Tibial nerve (tissue), 4 donors: ENCODE measurements at regions not wholly inside any gene's neighbourhood (a gene's known extent, or its start where the extent isn't known, plus 50 kb on each side); places are given as distances from the start of the nearest gene placed in this dataset.

ENCODE experiments used
- DNase-seq, 2 donors: peaks; one replicate each; pipeline ENCODE4 v3.0.0-alpha.2; 2019; ENCODE audit warnings: low spot score in 2 of 2
- H3K27ac ChIP-seq, 4 donors: fragments of 200-600 bp; sonication (generic) in 3 of 4; one replicate each; pipeline ENCODE4 v1.5.1; 2017 to 2019; ENCODE audit warnings: mild to moderate bottlenecking in 1 of 4
- H3K27me3 ChIP-seq, 2 donors: fragments of 200-600 bp; sonication (generic) in 1 of 2; one replicate each; pipeline versions ENCODE4 v1.5.1 to v1.6.0; 2017 to 2019
- H3K36me3 ChIP-seq, 3 donors: fragments of 200-600 bp; sonication (generic); one replicate each; pipeline ENCODE4 v1.5.1; 2018 to 2019
- H3K4me1 ChIP-seq, 4 donors: fragments of 200-600 bp; sonication (generic) in 3 of 4; one replicate each; pipeline ENCODE4 v1.5.1; 2017 to 2019
- H3K4me3 ChIP-seq, 4 donors: fragments of 200-600 bp; sonication (generic) in 3 of 4; one replicate each; pipeline ENCODE4 v1.5.1; 2017 to 2019; ENCODE audit warnings: mild to moderate bottlenecking in 1 of 4, moderate library complexity in 1 of 4
- H3K9me3 ChIP-seq, 4 donors: fragments of 200-600 bp; sonication (generic) in 3 of 4; one replicate each; pipeline ENCODE4 v1.5.1; 2017 to 2019
- EP300 ChIP-seq, 2 donors: sonication (generic); formaldehyde crosslinking; IDR thresholded peaks; one replicate each; pipeline ENCODE4 v1.6.1; 2017; ENCODE audit warnings: antibody characterized with exemption in 2 of 2, mild to moderate bottlenecking in 1 of 2
- POLR2A ChIP-seq, 2 donors: fragments of 450-650 bp; IDR thresholded peaks; one replicate each; pipeline ENCODE4 v1.6.1; 2017; ENCODE audit warnings: antibody characterized with exemption in 2 of 2, mild to moderate bottlenecking in 2 of 2, moderate library complexity in 2 of 2
- whole genome bisulfite sequencing, 2 donors: methylation state at CpG; one replicate each; pipeline ENCODE4 v1.1.5; 2018; 5-methylcytosine and 5-hydroxymethylcytosine counted together
- TF ChIP-seq, protein P1 (sequence below), 5 experiments: fragments of 200-600 bp in 3 of 5; fragments of 450-650 bp in 2 of 5; sonication (generic) in 3 of 5; IDR thresholded peaks; one replicate each; pipeline ENCODE4 v1.5.1; 2016 to 2019; ENCODE audit warnings: antibody characterized with exemption in 5 of 5, mild to moderate bottlenecking in 3 of 5, moderate library complexity in 2 of 5

- TF ChIP-seq POLR2A (IDR thresholded peaks at IDR 0.05) (no peak), EP300 (IDR thresholded peaks at IDR 0.05) (no peak)
- TF ChIP-seq, protein P1, sequence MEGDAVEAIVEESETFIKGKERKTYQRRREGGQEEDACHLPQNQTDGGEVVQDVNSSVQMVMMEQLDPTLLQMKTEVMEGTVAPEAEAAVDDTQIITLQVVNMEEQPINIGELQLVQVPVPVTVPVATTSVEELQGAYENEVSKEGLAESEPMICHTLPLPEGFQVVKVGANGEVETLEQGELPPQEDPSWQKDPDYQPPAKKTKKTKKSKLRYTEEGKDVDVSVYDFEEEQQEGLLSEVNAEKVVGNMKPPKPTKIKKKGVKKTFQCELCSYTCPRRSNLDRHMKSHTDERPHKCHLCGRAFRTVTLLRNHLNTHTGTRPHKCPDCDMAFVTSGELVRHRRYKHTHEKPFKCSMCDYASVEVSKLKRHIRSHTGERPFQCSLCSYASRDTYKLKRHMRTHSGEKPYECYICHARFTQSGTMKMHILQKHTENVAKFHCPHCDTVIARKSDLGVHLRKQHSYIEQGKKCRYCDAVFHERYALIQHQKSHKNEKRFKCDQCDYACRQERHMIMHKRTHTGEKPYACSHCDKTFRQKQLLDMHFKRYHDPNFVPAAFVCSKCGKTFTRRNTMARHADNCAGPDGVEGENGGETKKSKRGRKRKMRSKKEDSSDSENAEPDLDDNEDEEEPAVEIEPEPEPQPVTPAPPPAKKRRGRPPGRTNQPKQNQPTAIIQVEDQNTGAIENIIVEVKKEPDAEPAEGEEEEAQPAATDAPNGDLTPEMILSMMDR (IDR thresholded peaks at IDR 0.05): no peak
- no peak for DNase-seq
- H3K4me1 ChIP-seq: peaks cover 0 to 25% (median 18%) of the 10 kb centered on the region in 4 donors
- 90 to 96% methylated on average over 4 of the region's 4 CpGs for WGBS, 2 donors
- H3K36me3 ChIP-seq: no peaks in the 10 kb centered on the region
- no peak overlapping the region for H3K4me3 ChIP-seq
- H3K27me3 ChIP-seq: no peaks in the 10 kb centered on the region
- peaks cover 0 to 8% (median 0%) of the 10 kb centered on the region in 4 donors for H3K9me3 ChIP-seq
- H3K27ac ChIP-seq: no peak overlapping the region
These were observed 942.5 kb upstream of the CITED2 start for GRCh38 chr6:140316966-140317365.

DNA sequence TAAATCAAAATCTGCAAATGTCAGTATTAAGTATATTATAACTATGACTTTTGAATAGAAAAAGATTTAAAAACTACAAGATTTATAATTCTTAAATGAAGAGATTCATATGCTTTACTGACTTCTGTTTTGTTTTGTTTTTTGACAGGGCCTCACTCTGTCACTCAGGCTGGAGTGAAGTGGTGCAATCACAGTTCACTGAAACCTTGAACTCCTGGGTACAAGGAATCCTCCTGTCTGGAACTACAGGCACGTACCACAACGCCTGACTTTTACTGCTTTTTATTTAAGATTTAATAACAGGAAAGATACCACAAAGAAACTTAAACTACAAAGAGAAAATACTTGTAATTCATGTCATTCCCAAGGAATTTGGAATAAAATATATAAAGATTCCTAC lies 940.2 kb upstream of the CITED2 start:
- Histone ChIP-seq H3K4me3 (no peak overlapping the region), H3K4me1 (peaks cover 0 to 4% (median 2%) of the 10 kb centered on the region in 4 donors), H3K36me3 (no peaks in the 10 kb centered on the region), H3K27me3 (no peaks in the 10 kb centered on the region), H3K27ac (no peak overlapping the region), H3K9me3 (peaks cover 0 to 8% (median 0%) of the 10 kb centered on the region in 4 donors)
- no peak for DNase-seq
- TF ChIP-seq, protein P1 (IDR thresholded peaks at IDR 0.05): no peak
- TF ChIP-seq POLR2A (IDR thresholded peaks at IDR 0.05) (no peak), EP300 (IDR thresholded peaks at IDR 0.05) (no peak)
- WGBS, 2 donors: 71 to 80% methylated on average over 2 of the region's 2 CpGs

DNA sequence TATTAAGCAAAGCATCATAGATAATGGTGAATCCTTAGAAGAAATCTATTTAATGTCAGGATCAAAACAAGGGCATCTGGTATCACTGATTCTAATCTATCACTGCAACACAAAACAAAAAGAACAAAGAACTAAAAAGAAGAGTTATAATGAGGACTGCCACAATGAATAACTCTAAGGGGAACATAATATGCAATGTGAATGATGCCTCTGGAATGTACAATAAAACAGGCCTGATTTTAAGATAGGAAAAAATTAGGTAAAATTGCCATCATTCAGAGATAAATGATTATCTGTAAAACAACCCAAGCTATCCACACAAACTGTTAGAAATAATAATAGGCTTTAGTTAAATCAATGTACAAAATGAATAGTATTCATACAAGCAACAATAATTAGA lies 936.7 kb upstream of the CITED2 start:
- TF ChIP-seq, protein P1 (IDR thresholded peaks at IDR 0.05): no peak
- TF ChIP-seq EP300 (IDR thresholded peaks at IDR 0.05) (no peak), POLR2A (IDR thresholded peaks at IDR 0.05) (no peak)
- Histone ChIP-seq H3K27ac (no peak overlapping the region), H3K36me3 (no peaks in the 10 kb centered on the region)

GRCh38 chr6:140303218-140303949 lies 928.9 kb upstream of the CITED2 start:
- H3K4me3 ChIP-seq: no peak overlapping the region
- H3K4me1 ChIP-seq: no peaks in the 10 kb centered on the region
- 88 to 91% methylated on average over 8 of the region's 8 CpGs for WGBS, 2 donors
- H3K9me3 ChIP-seq: no peaks in the 10 kb centered on the region
- DNase-seq: no peak
- no peak overlapping the region for H3K27ac ChIP-seq
- TF ChIP-seq, protein P1 (IDR thresholded peaks at IDR 0.05): no peak
- TF ChIP-seq POLR2A (IDR thresholded peaks at IDR 0.05) (no peak), EP300 (IDR thresholded peaks at IDR 0.05) (no peak)
- H3K27me3 ChIP-seq: no peaks in the 10 kb centered on the region
- no peaks in the 10 kb centered on the region for H3K36me3 ChIP-seq

More for the DNA sequence above, 936.7 kb upstream of the CITED2 start:
- no peak for DNase-seq
- Histone ChIP-seq H3K4me3 (no peak overlapping the region), H3K4me1 (no peaks in the 10 kb centered on the region), H3K9me3 (peaks cover 0 to 11% (median 0%) of the 10 kb centered on the region in 4 donors), H3K27me3 (no peaks in the 10 kb centered on the region)

GRCh38 chr6:140300331-140300730 lies 925.9 kb upstream of the CITED2 start:
- Histone ChIP-seq H3K36me3 (no peaks in the 10 kb centered on the region), H3K9me3 (no peaks in the 10 kb centered on the region), H3K27ac (no peak overlapping the region), H3K4me3 (no peak overlapping the region), H3K4me1 (no peaks in the 10 kb centered on the region), H3K27me3 (no peaks in the 10 kb centered on the region)
- TF ChIP-seq POLR2A (IDR thresholded peaks at IDR 0.05) (no peak), EP300 (IDR thresholded peaks at IDR 0.05) (no peak)
- TF ChIP-seq, protein P1 (IDR thresholded peaks at IDR 0.05): no peak
- no peak for DNase-seq
- WGBS, 2 donors: 86 to 87% methylated on average over 1 of the region's 1 CpG
